NT2/D1 (cell line): ENCODE measurements at regions not wholly inside any gene's neighbourhood (a gene's known extent, or its start where the extent isn't known, plus 50 kb on each side); places are given as distances from the start of the nearest gene placed in this dataset.

Experiments used
- SUZ12 ChIP-seq: IDR thresholded peaks from 2 replicates; pipeline ENCODE4 v1.6.1; 2011; ENCODE audit not compliant: insufficient read length, insufficient read depth; ENCODE audit errors: extremely low read depth
- YY1 ChIP-seq: IDR thresholded peaks from 2 replicates; pipeline ENCODE4 v1.6.1; 2011; ENCODE audit not compliant: insufficient read length, insufficient read depth
- ZNF274 ChIP-seq: IDR thresholded peaks from 2 replicates; pipeline ENCODE4 v1.6.1; 2011; ENCODE audit warnings: mild to moderate bottlenecking, low read depth, low read length

DNA sequence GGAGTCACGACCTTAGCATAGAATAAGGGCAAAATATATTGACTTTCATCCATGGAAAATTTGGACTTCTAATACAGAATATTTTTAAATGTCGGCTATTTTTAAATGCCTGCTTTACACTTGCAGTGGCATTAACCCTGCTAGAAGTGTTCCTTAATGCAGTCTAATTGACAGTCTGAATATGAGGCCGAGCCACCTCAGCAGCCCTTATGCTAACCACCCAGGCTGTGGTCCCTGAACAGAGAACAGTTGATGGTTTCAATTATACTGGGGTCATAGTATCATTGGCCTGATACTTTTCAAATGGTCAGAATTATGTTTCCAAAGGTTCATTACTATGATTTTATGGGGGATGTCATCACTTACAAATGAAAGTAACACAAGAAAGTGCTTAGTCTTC is 764.7 kb upstream of the SLITRK1 start:
- TF ChIP-seq ZNF274 = no peak
- no peak for TF ChIP-seq SUZ12
- TF ChIP-seq YY1 = no peak
